Stimulated activated CD8-positive, alpha-beta memory T cell treated with anti-CD3 and anti-CD28 coated beads, Interleukin-12 subunit alpha, Interleukin-12 subunit beta, amount 100 ng/mL, for 24 hours (primary cell): ENCODE measurements at regions not wholly inside any gene's neighbourhood (a gene's known extent, or its start where the extent isn't known, plus 50 kb on each side); places are given as distances from the start of the nearest gene placed in this dataset.
"Not testable (repeated sequence)": the region's sequence is repeated elsewhere in the genome, so short reads cannot be mapped to it uniquely, and the experiment has no call there.

Experiments
- DNase-seq: peaks from one replicate; pipeline ENCODE4 v3.0.0-alpha.2; 2020; ENCODE audit errors: extremely low read depth

DNA sequence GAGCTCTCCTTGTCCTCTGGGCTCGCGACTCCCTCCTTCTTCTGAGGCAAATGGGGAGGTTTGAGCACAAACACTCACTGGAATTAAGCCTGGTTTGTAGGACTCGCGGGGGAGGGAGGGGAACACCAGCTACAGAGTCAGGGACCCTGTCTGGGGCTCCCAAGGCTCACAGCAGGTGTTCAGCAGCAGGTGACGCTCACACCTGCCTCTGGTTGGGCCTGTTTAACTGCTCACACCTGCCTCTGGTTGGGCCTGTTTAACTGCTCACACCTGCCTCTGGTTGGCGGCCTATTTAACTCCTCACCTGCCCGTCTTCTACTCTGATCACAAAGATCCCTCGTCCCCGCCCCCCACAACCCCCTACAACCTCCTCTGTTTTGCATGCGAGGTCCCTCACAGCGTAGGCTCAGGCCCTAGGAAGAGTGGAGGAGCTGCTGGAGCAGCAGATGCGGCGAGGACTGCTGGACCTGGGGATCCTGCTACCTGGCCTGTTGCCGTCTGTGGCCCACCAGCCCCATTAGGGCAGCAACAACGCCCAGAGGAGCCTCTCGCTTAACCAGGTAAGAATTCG, 181.9 kb downstream of the ERMARD start:
- no peak for DNase-seq

DNA sequence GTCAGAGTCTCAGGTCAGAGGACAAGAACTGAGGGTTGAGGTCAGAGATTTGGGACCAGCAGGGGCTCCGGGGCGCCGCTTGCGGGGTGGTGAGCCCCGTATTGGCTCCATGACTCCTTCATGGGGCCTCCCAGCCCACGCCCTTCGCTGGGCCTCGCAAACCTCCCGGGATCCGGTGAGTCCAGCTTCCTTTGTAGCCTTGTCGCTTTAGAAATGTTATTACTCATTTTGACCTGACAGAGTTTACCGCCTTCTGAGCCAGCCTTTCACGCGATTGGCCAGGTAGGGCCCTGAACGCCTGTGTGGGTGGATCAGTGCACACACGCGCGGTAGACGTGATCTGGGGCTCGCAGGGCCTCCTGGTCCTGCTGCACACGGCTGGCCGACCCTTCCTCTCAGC, 181.1 kb downstream of the ERMARD start:
- DNase-seq, result no peak

DNA sequence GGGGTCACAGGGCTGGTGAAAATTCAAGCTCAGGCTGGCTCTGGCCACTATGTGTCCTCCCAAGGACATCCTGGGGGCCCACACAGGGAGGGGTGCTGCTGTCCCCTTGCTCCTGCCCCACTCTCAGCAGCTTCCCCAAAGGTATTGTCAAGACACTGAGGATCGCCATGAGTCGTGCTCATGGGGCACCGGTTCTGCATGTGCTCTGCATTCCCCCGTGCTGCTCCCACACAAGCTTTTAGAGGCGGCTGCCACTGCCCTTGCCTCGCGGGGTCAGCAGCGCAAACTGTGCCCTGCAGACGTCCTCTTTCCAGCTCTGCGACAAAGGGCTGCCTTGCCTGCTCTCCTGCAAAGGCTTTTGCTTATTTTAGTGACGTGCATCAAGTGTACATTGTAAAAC, 179.8 kb downstream of the ERMARD start:
- no peak for DNase-seq

DNA sequence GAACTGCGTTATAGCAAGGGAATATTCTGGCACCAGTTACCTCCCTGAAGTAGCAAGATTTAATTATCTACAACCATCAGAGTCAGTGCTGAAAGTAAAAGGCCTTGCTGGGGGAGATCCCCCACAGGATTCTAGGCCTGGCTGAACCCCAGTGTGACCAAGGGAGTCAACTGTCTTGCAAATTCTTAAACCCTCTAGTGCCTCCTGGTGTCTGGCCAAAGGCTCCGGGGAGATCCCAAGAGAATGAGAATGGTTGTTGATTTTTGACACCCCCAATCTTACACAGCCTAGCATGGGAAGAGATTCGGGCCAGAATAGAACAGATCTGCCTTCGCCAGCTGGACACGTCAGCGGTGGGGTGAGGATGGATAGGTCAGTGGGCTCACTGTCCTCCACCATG, 179.4 kb downstream of the ERMARD start:
- no peak for DNase-seq

DNA sequence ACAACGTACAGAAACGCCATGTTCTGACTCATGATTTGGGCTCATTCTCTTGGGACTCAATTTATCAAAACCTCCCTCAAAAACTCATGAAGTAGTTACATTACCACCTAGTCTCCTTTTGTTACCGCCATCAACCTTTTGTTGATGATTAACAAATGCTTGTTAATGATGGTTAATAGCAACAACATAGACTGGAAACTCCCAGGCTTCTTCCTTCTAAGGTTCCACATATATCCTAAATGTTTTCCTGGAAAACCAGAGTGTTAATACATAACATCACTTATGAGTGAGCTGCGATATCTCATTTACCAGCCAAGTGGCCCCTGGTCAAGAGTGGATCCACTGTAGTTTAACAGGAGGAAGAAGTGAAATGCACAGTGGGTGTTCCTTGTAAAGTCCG, 176.3 kb downstream of the ERMARD start:
- DNase-seq, result no peak

DNA sequence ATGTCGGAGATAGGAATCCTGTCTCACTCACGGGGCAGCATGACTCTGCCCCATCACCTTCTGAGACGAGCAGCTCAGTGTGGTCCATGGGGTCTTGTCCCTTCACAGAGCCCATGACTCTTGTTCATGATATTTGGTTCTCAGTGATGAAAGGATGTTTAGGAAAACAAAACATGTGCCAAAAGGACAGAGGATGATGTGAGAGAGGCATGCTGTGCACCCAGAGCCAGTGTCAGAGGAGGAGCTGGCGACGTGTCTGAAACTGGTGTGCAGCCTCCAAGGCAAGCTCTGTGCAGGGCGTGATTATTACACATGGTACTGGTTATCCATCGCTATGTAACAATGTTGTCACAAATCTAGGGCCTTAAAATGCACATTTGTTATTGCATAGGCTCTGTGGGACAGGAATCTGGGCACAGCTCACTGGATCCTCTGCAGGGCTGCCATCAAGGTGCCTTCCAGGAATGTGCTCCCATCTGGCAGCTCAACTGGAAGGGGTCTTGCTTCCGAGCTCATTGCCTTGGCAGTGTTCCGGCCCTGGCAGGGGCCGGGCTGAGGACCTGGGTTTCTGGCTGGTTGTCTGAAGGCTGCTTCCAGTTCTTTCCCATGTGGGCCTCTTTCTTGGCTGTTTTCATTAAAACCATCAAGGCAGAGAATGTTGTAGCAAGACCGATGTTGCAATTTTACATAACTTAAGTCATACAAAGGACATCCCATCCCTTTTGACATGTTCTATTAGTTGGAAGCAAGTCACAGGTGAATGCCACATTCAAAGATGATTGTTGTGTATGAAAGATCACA, 175.4 kb downstream of the ERMARD start:
- DNase-seq, result no peak

DNA sequence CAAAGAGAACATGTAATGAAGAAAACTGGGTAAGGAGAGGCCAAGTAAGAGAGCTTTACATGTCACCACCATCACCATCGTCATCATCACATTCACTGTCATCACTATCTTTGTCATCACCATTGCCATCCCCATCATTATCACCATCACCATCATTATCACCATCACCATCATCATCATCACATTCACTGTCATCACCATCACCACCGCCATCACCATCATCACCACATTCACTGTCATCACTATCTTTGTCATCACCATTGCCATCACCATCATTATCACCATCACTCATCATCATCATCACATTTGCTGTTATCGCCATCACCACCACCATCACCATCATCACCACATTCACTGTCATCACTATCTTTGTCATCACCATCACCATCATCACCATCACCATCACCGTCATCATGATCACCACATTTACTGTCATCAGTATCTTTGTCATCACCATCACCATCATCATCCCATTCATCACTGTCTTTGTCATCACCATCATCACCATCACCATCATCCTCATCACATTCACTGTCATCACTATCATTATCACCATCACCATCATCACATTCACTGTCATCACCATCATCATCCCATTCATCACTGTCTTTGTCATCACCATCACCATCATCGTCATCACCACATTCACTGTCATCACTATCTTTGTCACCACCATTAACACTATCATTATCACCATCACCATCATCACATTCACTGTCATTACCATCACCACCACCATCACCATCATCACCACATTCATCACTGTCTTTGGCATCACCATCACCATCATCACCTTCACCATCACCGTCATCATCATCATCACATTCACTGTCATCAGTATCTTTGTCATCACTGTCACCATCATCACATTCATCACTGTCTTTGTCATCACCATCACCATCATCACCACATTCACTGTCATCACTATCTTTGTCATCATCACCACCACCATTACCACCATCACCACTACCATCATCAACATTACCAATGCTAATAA, 172.3 kb downstream of the ERMARD start:
- DNase-seq, result no peak

DNA sequence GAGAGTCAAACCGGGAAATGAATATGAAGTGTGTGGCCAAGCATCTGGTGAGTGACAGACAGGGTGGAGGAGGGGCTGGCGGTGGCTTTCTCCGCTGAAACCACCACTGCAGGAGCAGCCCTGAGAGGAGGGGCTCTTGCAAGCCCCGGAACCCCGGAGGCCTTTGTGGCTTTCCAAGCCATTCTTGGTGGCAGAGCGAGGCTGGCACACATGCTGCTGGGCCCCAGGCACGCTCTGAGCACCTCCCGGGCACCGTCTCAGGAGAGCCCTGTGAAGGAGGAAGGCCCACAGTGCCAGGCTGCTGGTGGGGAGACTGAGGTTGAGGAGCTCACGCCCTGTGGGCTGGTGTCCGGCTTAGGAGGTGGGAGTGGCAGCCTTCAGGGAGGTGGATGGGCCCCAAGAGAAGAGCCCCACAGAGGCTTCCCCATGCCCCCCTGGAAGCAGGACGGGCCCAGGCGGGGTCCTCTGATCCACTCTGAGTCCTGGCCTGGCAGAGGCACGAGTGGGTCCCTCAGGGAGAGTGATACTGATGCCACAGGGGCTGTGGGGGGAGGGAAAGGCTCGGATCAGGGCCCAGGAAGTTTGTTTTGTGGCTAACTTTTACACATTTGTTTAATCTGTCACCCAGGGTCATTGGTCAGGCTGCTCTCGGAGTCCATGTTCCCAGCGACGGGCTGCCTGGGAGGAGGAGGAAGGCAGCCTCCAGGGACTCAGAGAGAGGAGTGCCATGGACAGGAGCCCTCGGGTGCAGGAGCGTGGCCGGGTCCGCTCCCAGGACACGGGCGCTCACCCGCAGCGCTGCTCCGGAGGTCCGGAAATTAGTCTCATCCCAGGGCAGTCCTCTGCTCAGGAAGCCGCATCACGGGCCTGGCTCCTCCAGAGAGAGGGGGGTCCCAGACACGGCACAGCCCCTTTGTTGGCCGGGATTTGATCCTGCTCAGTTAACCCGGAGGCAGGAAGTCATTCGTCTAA, 170.7 kb downstream of the ERMARD start:
- DNase-seq, result peak; percentile 14

DNA sequence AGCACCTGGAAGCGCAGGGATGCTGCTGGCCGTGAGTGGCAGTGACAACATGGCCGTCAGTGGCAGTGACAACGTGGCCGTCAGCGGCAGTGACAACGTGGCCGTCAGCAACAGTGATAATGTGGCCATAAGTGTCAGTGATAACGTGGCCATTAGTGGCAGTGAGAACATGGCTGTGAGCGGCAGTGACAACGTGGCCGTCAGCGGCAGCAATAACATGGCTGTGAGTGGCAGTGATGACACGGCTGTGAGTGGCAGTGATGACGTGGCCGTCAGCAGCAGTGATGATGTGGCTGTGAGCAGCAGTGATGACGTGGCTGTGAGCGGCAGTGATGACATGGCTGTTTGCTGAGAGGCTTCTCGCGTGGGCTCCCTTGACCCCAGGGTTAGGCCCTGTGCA, 169.8 kb downstream of the ERMARD start:
- no peak for DNase-seq

DNA sequence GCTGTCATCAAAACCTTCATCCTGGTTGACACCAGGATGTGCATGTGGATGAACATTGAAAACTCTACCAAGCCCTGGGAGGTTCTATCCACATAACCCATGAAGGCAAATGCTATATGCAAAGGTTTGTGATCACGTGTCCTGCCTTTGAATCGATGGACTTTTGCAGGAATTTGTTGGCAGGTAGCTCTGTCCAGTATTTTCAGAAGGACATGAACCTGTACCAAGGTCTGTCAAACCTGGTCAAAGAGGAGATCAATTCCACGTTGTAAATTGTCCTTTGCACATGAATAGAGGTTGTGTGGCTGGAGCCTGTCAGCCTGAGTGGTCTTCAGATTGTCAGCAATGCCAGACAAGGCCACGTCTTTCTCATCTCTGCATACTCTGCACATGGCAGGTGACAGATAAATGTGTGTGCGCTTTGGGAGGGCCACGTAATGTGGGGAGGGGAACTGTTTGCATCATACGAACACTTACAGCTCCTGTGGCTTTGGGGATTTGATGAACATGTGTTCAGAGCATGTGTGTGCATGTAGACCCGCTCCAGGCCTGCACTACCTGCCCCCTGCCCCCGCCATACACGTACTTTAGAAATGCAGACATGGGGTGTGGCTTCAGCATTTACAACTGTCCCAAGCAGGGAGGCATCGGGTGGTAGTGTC, 169.1 kb downstream of the ERMARD start:
- DNase-seq, result no peak

DNA sequence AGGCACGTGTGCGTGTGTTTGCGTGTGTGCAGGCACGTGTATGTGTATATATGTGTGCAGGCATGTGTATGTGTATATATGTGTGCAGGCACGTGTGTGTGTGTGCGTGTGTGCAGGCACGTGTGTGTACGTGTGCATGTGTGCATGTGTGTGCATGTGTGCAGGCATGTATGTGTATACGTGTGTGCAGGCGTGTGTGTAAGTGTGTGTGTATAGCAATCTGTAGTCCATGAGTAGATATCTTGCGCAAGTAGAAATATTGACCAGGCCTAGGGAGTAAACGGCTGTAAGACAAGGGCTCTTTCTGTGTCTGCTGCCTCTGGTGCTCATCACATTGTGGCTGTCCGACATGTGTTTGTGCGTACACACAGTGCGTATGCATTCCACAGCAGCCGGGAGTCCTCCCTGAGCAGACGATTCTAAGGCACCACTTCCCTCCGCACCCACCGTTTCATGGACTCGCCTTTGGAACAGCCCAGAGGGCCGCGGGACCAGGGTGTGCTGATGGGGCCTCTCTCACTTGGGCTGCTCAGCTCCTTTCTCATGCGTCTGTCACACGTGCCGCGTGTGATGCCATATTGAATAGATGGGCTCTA, 167.6 kb downstream of the ERMARD start:
- DNase-seq, result no peak

DNA sequence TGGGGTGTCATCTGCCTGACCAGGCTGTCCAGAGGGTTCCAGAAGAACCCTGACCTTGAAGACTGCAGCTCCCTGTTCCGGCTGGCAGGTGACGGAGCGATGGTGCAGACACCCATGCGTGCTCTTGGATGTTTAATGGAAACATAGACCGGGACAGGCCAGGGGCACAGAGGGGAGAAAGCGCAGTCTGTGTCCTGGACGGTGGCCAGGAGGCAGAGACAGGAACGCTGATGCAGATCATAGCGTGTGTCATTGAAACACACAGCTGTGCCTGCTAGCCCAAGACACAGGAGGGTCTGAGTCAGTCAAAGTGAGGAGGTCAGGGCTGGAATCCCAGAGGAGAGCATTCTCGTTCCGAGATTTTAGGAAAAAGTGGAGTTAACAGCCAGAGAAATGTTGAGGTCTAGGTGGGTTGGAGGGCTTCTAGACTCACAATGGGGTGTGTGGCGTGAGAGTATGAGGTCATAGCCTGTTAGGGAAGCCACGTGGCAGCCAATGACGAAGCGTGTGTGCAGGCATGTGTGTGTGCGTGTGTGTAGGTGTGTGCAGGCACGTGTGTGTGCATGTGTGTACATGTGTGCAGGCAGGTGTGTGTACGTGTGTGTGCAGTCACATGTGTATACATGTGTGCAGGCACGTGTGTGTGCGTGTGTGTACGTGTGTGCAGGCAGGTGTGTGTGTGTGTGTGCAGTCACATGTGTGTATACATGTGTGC, 167.0 kb downstream of the ERMARD start:
- DNase-seq, result no peak

DNA sequence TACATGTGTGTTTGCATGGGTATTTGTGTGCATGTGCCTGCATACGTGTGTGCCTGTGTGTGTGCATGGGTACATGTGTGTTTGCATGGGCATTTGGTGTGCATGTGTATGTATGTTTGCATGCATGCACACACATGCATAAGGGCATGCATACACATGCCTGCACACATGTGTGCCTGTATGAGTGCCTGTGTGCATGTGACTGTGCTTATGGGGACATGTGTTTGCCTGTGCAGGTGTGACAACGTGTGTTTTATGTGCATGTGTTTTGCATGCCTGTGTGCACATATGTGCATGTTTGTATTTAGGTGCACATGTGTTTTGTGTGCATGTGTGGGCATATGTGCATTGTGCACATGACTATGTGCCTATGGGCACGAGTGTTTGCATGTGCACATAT, 165.7 kb downstream of the ERMARD start:
- no peak for DNase-seq

DNA sequence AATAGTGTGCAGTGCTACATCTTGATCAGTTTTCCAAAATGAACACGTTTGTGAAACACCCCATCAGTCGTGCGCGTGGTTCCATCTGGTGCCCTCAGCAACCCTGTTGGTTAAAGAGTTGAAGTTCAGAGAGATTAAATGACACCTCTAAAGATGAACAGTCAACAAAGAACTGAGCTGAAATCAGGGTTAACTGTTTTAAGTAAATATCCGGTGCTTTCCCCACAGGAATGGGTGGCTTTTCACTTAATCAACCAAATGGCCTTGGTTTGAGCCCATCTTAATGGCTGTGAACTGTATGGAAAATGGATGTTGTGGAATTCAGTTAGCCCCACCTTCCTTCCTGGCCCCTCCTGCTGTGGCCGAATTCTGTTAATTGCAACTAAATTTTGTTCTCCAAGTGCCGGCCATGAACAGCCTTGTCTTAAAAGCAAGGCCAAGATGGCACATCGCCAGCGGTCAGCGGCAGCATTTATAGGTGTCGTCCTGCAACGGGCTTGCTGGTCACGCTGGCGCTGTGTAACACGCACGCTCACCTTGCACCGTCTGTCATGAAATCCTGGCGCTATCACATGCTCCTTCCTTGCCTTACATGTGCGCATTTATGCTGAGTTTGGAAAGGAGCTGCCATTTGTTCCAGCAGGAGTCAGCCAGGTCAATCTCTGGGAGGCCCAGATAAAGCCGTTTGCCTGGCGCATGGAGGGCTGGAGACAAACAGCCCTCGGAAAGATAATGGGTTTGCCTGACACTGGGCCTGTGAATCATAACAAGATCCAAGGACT, 164.5 kb downstream of the ERMARD start:
- DNase-seq, result no peak

DNA sequence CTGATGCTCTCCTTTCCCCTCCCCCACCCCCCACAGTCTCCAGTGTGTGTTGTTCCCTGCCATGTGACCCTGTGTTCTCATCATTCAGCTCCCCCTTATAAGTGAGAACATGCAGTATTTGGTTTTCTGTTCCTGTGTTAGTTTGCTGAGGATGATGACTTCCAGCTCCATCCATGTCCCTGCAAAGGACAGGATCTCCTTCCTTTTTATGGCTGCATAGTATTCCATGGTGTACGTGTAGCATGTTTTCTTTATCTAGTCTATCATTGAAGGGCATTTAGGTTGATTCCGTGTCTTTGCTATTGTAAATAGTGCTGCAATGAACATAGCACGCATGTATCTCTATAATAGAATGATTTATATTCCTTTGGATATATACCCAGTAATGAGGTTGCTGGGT, 162.3 kb downstream of the ERMARD start:
- DNase-seq, result not testable (repeated sequence)

DNA sequence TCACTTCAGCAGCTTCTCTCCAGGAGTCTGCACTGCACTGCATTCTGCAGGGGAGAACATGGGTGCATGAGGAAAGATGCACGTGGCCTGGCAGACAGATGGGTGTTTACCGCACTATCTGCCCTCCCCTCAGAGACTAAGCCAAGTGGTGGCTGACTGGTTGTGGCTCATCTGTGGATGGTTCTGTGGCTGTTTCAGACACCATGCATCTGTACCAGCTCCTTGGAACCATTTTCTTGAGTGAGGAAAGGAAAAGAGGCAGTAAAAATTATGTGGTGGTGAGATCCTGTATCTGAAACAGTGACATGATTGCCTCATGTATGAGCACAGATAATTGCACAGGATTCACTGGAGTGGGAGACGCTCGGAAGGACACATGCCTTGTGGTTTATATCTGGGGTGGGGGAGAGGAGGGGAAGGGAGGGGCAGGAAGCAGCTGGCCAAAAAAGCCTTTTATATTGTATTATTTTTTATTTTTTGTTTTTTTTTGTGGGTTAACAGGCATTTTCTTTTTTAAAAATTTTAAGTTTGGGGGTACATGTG, 161.7 kb downstream of the ERMARD start:
- no peak for DNase-seq

DNA sequence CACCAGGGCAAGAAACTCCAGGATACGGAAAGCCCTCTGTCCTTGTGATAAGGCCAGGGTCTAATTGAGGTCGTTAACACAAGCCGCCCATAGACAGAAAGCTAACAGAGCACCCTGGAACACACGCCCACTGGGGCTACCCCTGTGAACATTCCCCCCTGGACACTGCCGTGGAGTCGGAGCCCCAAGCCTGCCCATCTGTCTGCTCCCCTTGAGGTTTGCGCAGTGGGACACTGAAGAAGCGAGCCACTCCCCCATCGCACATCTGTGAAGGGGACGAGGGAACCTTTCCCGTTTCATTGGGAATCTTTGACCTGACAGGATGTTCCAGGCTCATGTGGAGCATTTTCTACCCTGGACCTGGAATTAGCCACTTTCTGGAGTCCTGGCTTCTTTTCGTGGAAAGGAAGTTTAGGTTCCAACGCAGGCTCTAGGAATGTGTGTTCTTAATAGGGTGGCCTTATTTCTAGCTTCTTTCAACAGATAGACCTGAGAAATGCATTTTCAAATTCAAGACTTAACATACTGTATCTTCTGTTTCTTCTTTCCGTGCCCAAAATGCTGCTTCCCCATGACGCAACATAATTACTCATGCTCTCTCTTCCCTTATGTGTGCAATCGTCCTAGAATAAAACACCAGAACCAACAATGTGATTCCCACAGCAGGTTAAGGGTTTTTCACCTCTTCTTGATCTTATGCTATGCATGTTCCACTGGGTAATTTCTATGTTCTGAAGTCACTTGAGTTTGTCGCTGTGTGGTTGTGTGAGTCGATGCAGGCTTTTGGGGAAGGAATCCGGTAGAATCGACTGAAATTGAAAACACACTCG, 161.1 kb downstream of the ERMARD start:
- DNase-seq, result no peak
